NCI-H2171 treated with DMSO at 0.1 percent for 48 hours (cell line): ENCODE measurements at regions not wholly inside any gene's neighbourhood (a gene's known extent, or its start where the extent isn't known, plus 50 kb on each side); places are given as distances from the start of the nearest gene placed in this dataset.

Experiments used
- DNase-seq: peaks from one replicate; lab custom pipeline; 2025; lab: John Stamatoyannopoulos, UW

GRCh38 chr16:72657164-72657563 lies 390.8 kb downstream of the ZFHX3 start:
- no peak for DNase-seq

DNA sequence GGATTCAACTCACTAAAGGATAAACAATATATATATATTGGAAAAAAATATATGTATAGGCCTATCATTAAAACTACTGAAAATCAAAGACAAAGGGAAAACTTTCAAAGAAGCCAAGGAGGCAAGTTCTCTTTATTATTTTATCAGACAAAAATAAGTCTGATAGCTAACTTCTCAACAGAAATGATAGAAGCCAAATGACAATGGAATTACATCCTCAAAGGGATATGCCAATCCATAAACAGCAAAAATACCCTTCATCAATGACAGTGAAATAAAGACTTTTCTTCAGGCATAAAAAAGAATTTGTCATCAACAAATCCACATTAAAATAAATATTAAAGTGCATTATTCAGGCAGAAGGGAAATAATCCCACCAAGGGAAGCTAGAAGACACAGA lies 393.4 kb downstream of the ZFHX3 start:
- DNase-seq: no peak

DNA sequence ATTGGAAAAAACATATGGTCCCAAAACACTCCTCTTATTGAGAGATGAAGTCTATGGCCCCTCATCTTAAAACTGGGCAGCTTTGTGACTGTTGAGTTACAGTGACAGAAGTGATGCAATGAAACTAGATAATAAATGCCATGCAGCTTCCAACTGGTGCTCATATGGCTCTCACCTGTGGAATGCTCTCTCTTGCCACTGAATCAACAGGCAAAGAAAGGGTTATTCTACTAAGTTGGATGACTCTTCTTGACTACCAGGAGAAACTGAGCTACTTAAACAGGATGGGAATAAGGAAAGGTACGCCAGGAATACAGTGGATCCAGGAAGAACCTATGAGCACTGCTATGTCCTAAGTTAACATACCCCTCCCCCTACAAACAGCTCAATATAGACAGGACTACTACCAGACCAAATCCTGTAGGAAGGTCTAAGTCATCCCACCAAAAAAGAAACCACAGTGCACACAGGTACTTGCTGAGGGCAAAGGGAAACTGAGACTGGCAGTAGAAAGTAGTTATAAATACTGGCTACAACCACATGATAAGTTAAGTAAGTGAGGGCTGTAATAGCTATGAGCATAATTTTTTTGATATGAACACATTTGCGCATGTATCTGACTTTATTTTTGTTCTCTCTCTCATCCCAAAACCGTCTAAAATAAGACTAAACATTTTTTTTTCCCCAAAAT lies 398.5 kb downstream of the ZFHX3 start:
- DNase-seq: no peak

DNA sequence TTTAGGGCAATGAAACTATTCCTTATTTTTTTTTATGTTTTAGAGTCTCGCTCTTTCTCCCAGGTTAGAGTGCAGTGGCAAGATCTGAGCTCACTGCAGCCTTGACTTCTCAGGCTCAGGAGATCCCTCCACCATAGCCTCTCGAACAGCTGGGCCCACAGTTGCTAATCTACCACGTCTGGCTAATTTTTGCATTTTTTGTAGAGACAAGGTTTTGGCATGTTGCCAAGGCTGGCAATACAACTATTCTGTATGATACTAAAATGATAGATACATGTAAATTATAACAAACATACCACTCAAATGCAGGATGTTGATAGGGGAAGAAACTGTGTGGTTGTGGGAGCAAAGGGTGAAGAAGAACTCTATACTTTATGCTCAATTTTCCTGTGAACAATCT lies 401.3 kb downstream of the ZFHX3 start:
- DNase-seq: peak; percentile 45

- no peak for DNase-seq
Observed at GRCh38 chr16:72645538-72645937, 402.4 kb downstream of the ZFHX3 start.

- no peak for DNase-seq
Observed at GRCh38 chr16:72644911-72645310, 403.0 kb downstream of the ZFHX3 start.

DNA sequence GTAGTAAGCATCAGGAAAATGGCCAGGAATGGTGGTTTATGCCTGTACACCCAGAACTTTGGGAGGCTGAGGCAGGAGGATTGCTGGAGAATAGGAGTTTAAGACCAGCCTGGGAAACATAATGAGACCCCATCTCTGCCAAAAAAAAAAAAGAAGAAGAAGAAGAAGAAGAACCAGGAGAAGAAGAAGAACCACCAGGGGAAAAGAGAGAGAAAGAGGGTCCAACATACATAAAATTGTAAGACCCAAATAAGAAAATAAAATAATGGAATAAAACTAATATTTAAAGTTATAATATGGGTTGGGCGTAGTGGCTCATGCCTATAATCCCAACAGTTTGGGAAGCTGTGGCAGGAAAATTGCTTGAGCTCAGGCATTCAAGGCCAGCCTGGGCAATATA lies 408.4 kb downstream of the ZFHX3 start:
- DNase-seq: no peak

DNA sequence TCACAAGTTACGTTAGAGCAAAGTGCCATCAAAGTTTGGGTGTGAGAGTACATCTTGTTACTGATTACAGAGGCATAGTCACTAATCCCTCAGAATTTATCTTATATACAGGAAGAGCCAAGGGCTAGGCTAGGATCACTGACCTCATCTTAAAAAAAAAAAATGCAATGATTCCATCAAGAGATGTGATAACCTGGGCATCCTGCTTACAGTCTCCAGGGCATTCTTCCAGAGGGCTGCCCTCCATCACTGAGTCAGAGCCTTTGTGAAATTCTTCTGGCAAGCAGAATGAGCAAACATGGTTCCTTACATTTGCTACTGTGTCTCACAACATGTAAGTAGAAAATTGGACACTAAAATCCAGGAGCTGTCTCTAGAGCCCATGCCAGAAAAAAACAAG lies 410.6 kb downstream of the ZFHX3 start:
- DNase-seq: no peak

GRCh38 chr16:72635694-72636093 lies 412.2 kb downstream of the ZFHX3 start:
- DNase-seq: no peak

DNA sequence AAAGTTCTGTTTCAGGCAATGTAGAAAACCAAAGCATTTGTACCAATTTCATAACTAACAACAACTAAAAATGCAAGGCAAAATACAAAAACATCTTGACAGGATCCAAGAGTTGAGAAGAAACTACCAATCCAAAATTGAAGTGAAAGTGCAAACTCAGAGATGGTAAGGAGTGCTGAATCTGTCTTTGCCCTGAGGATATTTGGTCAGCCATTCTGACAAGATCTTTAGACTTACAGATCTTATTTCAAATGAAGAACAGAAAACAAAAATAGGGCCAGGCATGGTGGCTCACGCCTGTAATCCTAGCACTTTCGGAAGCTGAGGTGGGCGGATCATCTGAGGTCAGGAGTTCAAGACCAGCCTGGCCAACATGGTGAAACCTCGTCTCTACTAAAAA lies 412.8 kb downstream of the ZFHX3 start:
- DNase-seq: no peak

- DNase-seq: peak; percentile 55
Observed at GRCh38 chr16:72627182-72627896, 420.6 kb downstream of the ZFHX3 start.

GRCh38 chr16:72626623-72627022 lies 421.3 kb downstream of the ZFHX3 start:
- no peak for DNase-seq

DNA sequence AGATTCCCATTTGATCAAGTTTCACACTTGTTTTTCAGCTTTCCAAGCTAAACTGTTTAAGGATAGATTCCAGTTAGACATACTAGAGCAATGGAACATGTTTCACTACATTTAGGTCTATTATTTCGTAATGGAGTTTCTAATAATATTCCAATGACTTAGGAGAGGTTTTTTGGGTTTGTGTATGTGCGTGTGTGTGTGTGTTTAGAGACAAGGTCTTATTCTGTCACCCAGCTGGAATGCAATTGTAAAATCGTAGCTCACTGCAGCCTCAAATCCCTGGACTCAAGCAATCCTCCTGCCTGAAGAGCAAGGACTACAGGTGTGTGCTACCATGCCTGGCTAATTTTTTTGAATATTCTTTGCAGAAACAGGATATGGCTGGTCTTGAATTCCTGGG lies 426.3 kb downstream of the ZFHX3 start:
- no peak for DNase-seq

GRCh38 chr16:72620853-72621252 lies 427.1 kb downstream of the ZFHX3 start:
- DNase-seq: peak; percentile 52

DNA sequence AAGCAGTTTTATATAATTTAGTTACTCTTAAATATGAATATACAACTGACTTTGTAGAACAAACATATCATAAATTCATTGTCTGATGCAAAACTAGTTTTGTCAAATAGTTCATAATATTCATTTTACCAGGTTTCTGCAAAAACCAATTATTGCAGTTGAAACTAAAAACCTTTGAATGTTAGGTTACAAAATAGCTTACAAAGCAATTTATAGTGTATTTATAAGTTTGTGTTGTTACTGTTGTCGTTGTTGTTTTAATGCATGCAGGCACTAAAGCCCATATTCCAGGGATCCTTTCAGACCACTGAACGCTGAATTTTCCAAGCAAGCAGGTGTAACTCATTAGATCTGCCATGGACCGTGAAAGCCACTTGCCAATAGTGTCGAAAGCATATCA lies 427.6 kb downstream of the ZFHX3 start:
- no peak for DNase-seq

DNA sequence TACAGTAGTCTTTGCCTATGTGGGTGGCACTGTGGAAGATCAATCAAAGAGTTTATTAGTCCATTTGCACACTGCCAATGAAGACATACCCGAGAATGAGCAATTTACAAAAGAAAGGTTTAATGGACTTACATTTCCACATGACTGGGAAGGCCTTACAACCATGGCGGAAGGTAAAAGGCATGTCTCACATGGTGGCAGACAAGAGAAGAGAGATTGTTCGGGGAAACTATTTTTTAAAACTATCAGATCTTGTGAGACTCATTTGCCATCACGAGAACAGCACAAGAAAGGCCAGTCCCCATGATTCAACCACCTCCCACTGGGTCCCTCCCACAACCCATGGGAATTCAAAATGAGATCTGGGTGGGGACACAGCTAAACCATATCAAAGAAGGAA lies 432.1 kb downstream of the ZFHX3 start:
- no peak for DNase-seq

DNA sequence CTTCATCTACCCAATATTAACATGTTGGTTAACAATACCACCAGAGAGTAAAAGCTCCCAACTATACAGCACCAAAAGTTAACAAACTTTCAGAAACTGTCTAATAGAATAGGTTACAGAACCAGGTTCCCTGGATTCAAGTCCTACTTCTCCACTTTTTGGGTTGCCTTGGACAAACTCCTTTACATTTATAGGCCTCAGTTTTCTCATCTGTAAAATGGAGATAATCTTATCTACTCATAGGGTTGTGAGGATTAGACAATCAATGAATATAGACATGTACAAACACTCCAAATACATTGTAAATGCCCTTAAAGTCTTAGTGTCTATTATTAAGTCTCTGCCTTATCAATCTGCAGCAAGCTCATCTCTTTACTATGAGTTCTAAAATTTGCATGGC lies 435.2 kb downstream of the ZFHX3 start:
- DNase-seq: no peak

DNA sequence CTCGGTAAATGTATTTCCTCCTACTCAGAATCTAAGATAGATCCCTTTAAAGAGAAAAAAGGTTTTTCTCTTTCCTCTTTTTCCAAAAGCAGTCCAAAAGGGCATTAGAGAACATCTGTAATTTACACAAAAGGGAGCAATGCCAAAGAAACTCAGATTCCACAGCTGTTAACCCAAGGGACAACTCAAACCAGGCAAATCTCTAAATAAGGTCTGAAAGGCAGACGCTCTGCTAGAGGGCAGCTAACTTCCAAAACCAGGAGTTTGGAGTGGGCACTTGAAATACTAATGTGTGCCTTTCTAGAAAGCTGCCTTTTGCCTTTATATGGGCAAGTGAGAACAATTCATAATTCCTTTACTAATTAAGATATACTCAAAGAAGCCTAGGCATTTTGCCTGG lies 435.7 kb downstream of the ZFHX3 start:
- no peak for DNase-seq

GRCh38 chr16:72609933-72610332 lies 438.0 kb upstream of the PMFBP1 start:
- DNase-seq: no peak

GRCh38 chr16:72609066-72609465 lies 437.1 kb upstream of the PMFBP1 start:
- no peak for DNase-seq

DNA sequence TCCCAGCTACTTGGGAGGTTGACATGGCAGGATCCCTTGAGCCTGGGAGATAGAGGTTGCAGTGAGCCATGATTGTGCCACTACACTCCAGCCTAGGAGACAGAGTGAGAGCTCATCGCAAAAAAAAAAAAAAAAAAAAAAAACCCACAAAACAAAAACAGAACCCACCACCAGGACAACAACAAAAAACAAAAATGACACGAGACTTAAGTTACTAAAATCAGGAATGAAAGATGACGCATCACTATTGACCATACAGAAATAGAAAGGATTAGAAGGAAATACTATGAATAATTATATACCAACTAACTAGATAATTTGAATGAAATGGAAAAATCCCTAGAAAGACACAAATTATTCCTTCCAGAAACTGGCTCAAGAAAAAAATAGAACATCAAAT lies 432.4 kb upstream of the PMFBP1 start:
- no peak for DNase-seq

- DNase-seq: no peak
Observed at GRCh38 chr16:72602499-72602898, 430.5 kb upstream of the PMFBP1 start.

GRCh38 chr16:72598696-72599095 lies 426.7 kb upstream of the PMFBP1 start:
- DNase-seq: no peak

DNA sequence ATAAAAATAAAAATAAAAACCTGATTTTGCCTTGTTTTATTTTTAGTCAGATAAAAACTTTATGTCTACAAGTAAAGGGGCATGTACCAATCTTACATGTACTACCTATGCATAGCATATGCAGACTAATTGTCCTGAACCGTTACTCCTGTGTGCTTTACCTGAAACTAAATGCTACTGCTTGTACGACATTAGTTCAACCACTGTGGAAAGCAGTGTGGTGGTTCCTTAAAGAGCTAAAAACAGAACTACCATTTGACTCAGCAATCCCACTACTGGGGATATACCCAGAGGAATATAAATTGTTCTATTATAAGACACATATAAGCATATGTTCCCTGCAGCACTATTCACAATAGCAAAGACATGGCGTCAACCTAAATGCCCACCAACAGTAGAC lies 426.0 kb upstream of the PMFBP1 start:
- no peak for DNase-seq
